ENCODE measurements at regions not wholly inside any gene's neighbourhood (a gene's known extent, or its start where the extent isn't known, plus 50 kb on each side); places are given as distances from the start of the nearest gene placed in this dataset.
"Not testable (repeated sequence)": the region's sequence is repeated elsewhere in the genome, so short reads cannot be mapped to it uniquely, and the experiment has no call there.

GRCh38 chr5:130708754-130709153 is 456.3 kb downstream of the HINT1 start:
- DNase-seq = no peak

GRCh38 chr5:130706696-130707095 is 458.4 kb downstream of the HINT1 start:
- no peak for DNase-seq

- no peak for DNase-seq
Observed at GRCh38 chr5:130705368-130705767, 459.7 kb downstream of the HINT1 start.

GRCh38 chr5:130693509-130693908 is 471.5 kb downstream of the HINT1 start:
- DNase-seq = no peak

- DNase-seq = no peak
Observed at GRCh38 chr5:130692770-130693169, 472.3 kb downstream of the HINT1 start.

- DNase-seq = no peak
Observed at GRCh38 chr5:130689831-130690230, 475.2 kb downstream of the HINT1 start.

GRCh38 chr5:130687085-130687733 is 477.8 kb downstream of the HINT1 start:
- DNase-seq = no peak

GRCh38 chr5:130678637-130679036 is 486.4 kb downstream of the HINT1 start:
- no peak for DNase-seq

GRCh38 chr5:130666462-130666861 is 498.6 kb downstream of the HINT1 start:
- DNase-seq = no peak

GRCh38 chr5:130652176-130652575 is 512.9 kb downstream of the HINT1 start:
- DNase-seq = no peak

- DNase-seq = no peak
Observed at GRCh38 chr5:130651440-130651839, 513.6 kb downstream of the HINT1 start.

GRCh38 chr5:130643321-130643720 is 521.7 kb downstream of the HINT1 start:
- DNase-seq = no peak

GRCh38 chr5:130642461-130642860 is 522.6 kb downstream of the HINT1 start:
- DNase-seq = no peak

- no peak for DNase-seq
Observed at GRCh38 chr5:130627145-130627544, 537.9 kb downstream of the HINT1 start.

- DNase-seq = no peak
Observed at GRCh38 chr5:130624805-130625204, 540.3 kb downstream of the HINT1 start.

- no peak for DNase-seq
Observed at GRCh38 chr5:130616161-130616560, 548.9 kb downstream of the HINT1 start.

- no peak for DNase-seq
Observed at GRCh38 chr5:130605234-130605633, 559.8 kb downstream of the HINT1 start.

- DNase-seq = not testable (repeated sequence)
Observed at GRCh38 chr5:130596647-130597046, 568.4 kb downstream of the HINT1 start.

- DNase-seq = no peak
Observed at GRCh38 chr5:130580264-130580663, 584.8 kb downstream of the HINT1 start.

- no peak for DNase-seq
Observed at GRCh38 chr5:130578354-130578753, 586.7 kb downstream of the HINT1 start.

GRCh38 chr5:130571076-130571475 is 594.0 kb downstream of the HINT1 start:
- no peak for DNase-seq

GRCh38 chr5:130568791-130569190 is 596.3 kb downstream of the HINT1 start:
- DNase-seq = no peak

GRCh38 chr5:130555429-130555828 is 609.6 kb downstream of the HINT1 start:
- no peak for DNase-seq

GRCh38 chr5:130550562-130550928 is 614.5 kb downstream of the HINT1 start:
- no peak for DNase-seq

GRCh38 chr5:130549884-130550561 is 615.0 kb downstream of the HINT1 start:
- DNase-seq = no peak
